Adrenal gland (tissue), 9 donors: ENCODE measurements at regions not wholly inside any gene's neighbourhood (a gene's known extent, or its start where the extent isn't known, plus 50 kb on each side); places are given as distances from the start of the nearest gene placed in this dataset.

ENCODE experiments used
- DNase-seq, 7 donors: peaks; one replicate each; pipeline ENCODE4 v3.0.0-alpha.2; 2019 to 2020
- H3K27ac ChIP-seq, 5 donors: fragments of 200-600 bp; sonication (generic) in 4 of 5; 1 replicate in 3 of 5; 2 replicates in 2 of 5; pipeline versions ENCODE4 v1.5.1 to v1.8.0; 2016 to 2020; ENCODE audit warnings: mild to moderate bottlenecking in 1 of 5
- H3K27me3 ChIP-seq: fragments of 200-600 bp; 2 replicates; pipeline ENCODE4 v1.8.0; 2021
- H3K36me3 ChIP-seq, 2 donors: fragments of 200-600 bp; replicated peaks in 1 of 2; 1 replicate in 1 of 2; 2 replicates in 1 of 2; pipeline versions ENCODE4 v1.5.1 to v1.8.0; 2018 to 2022
- H3K4me1 ChIP-seq, 2 donors: fragments of 200-600 bp; replicated peaks in 1 of 2; 1 replicate in 1 of 2; 2 replicates in 1 of 2; pipeline versions ENCODE4 v1.5.1 to v1.8.0; 2018 to 2021
- H3K4me3 ChIP-seq, 4 donors: fragments of 200-600 bp; sonication (generic) in 3 of 4; one replicate each; pipeline ENCODE4 v1.5.1; 2016 to 2018
- H3K9me3 ChIP-seq, 3 donors: fragments of 200-600 bp; sonication (generic) in 1 of 3; replicated peaks in 1 of 3; 1 replicate in 2 of 3; 2 replicates in 1 of 3; pipeline versions ENCODE4 v1.5.1 to v1.8.0; 2016 to 2021
- POLR2A ChIP-seq, 2 donors: fragments of 450-650 bp; IDR thresholded peaks; one replicate each; pipeline ENCODE4 v1.6.1; 2017; ENCODE audit warnings: antibody characterized with exemption in 2 of 2, mild to moderate bottlenecking in 2 of 2, moderate library complexity in 1 of 2
- WGBS, 4 donors: extraction: QIAGEN DNeasy Blood & Tissue Kit in 2 of 4; methylation state at CpG; one replicate each; pipeline versions ENCODE4 v1.1.5 to v1.1.7; 2013 to 2017; 5-methylcytosine and 5-hydroxymethylcytosine counted together
- intact Hi-C, 2 donors: fragments of 100-400 bp; cut with DNase I; formaldehyde crosslinking; loops; one replicate each; pipeline versions ENCODE4 v1.14.1 to v1.15.0; 2022 to 2023
- TF ChIP-seq, protein P1 (sequence below), 6 experiments: fragments of 450-650 bp in 4 of 6; fragments of 200-600 bp in 2 of 6; sonication (generic) in 1 of 6; IDR thresholded peaks; 1 replicate in 5 of 6; 2 replicates in 1 of 6; pipeline versions ENCODE4 v1.5.1 to v1.8.0; 2016 to 2021; ENCODE audit warnings: antibody characterized with exemption in 6 of 6, mild to moderate bottlenecking in 2 of 6, moderate library complexity in 1 of 6
- donor health status: healthy with polysubstance abuse.
- donor health status: Bipolar disorder and iron deficiency.
- donor health status: DM: yes; HTN: yes; CAD: no.
- donor health status: DM: no; HTN: no; CAD: no.
- donor health status: DM: no; HTN: no; CAD: no.

GRCh38 chr18:78041218-78041617 lies 791.6 kb downstream of the GALR1 start:
- Histone ChIP-seq H3K27ac (no peak overlapping the region), H3K4me1 (no peaks in the 10 kb centered on the region), H3K4me3 (no peak overlapping the region), H3K9me3 (no peaks in the 10 kb centered on the region), H3K36me3 (no peaks in the 10 kb centered on the region), H3K27me3 (no peaks in the 10 kb centered on the region)
- no peak for DNase-seq
- TF ChIP-seq POLR2A (IDR thresholded peaks at IDR 0.05) = no peak
- TF ChIP-seq, protein P1, sequence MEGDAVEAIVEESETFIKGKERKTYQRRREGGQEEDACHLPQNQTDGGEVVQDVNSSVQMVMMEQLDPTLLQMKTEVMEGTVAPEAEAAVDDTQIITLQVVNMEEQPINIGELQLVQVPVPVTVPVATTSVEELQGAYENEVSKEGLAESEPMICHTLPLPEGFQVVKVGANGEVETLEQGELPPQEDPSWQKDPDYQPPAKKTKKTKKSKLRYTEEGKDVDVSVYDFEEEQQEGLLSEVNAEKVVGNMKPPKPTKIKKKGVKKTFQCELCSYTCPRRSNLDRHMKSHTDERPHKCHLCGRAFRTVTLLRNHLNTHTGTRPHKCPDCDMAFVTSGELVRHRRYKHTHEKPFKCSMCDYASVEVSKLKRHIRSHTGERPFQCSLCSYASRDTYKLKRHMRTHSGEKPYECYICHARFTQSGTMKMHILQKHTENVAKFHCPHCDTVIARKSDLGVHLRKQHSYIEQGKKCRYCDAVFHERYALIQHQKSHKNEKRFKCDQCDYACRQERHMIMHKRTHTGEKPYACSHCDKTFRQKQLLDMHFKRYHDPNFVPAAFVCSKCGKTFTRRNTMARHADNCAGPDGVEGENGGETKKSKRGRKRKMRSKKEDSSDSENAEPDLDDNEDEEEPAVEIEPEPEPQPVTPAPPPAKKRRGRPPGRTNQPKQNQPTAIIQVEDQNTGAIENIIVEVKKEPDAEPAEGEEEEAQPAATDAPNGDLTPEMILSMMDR (IDR thresholded peaks at IDR 0.05) = no peak
- WGBS, 4 donors = 56 to 87% (median 79%) methylated on average over 1 of the region's 1 CpG
- intact Hi-C loops = no loop called here

- intact Hi-C loops = no loop called here
Measured at GRCh38 chr18:78046631-78047030, 797.0 kb downstream of the GALR1 start.

DNA sequence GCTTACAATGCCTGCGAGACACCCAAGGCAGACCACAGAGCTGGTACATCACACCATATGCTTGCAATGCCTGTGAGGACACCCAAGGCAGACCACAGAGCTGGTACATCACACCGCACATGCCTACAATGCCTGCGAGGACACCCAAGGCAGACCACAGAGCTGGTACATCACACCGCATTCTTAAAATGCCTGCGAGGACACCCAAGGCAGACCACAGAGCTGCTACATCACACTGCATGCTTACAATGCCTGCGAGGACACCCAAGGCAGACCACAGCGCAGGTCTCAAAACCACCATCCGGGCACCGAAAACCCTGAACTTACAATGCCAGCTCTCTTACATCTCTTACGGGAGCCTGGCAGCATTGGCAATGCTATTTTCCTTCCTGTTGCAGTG lies 799.6 kb downstream of the GALR1 start:
- Histone ChIP-seq H3K27me3 (no peaks in the 10 kb centered on the region), H3K4me3 (no peak overlapping the region), H3K4me1 (no peaks in the 10 kb centered on the region), H3K36me3 (no peaks in the 10 kb centered on the region), H3K27ac (no peak overlapping the region), H3K9me3 (no peaks in the 10 kb centered on the region)
- TF ChIP-seq, protein P1 (IDR thresholded peaks at IDR 0.05) = no peak
- DNase-seq = no peak
- intact Hi-C loops = no loop called here
- WGBS, 4 donors = 73 to 88% (median 83%) methylated on average over 10 of the region's 10 CpGs

More at GRCh38 chr18:78046631-78047030, 797.0 kb downstream of the GALR1 start:
- 77 to 89% (median 81%) methylated on average over 3 of the region's 3 CpGs for WGBS, 4 donors
- no peaks in the 10 kb centered on the region for H3K36me3 ChIP-seq
- no peak overlapping the region for H3K27ac ChIP-seq
- no peaks in the 10 kb centered on the region for H3K27me3 ChIP-seq
- no peaks in the 10 kb centered on the region for H3K4me1 ChIP-seq
- no peak overlapping the region for H3K4me3 ChIP-seq
- no peak for TF ChIP-seq POLR2A (IDR thresholded peaks at IDR 0.05)
- TF ChIP-seq, protein P1 (IDR thresholded peaks at IDR 0.05) = no peak
- no peak for DNase-seq
- no peaks in the 10 kb centered on the region for H3K9me3 ChIP-seq

DNA sequence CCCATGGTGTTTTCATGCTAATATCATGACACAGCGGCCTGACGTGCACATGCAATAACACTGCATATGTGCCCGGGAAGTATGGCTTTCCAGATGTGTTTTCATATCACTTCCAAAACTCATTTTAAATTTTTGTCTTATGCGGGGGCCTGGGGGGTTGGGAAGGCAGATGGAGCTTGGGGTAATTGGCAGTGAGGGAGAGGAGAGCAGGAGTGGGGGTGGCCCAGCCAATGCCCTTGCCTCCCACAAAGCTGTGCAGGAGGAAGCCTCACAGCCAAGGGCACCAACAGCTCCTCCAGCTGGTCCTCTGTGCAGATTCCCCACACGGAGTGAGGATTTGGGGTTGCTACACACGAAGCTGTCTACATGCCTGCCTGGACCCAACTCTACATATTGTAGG lies 805.2 kb downstream of the GALR1 start:
- TF ChIP-seq, protein P1 (IDR thresholded peaks at IDR 0.05) = no peak
- H3K27me3 ChIP-seq = no peaks in the 10 kb centered on the region
- no peaks in the 10 kb centered on the region for H3K9me3 ChIP-seq
- intact Hi-C loops = no loop called here
- H3K4me1 ChIP-seq = no peaks in the 10 kb centered on the region
- H3K27ac ChIP-seq = no peak overlapping the region
- DNase-seq = no peak
- WGBS, 4 donors = 75 to 83% (median 77%) methylated on average over 6 of the region's 6 CpGs
- H3K4me3 ChIP-seq = no peak overlapping the region
- H3K36me3 ChIP-seq = no peaks in the 10 kb centered on the region
